Testis (tissue), 2 donors: ENCODE measurements at regions not wholly inside any gene's neighbourhood (a gene's known extent, or its start where the extent isn't known, plus 50 kb on each side); places are given as distances from the start of the nearest gene placed in this dataset.

ENCODE experiments used
- DNase-seq: peaks from one replicate; pipeline ENCODE4 v3.0.0-alpha.2; 2019
- H3K27ac ChIP-seq, 2 donors: fragments of 200-600 bp; sonication (generic); one replicate each; pipeline ENCODE4 v1.5.1; 2019
- H3K27me3 ChIP-seq: fragments of 200-600 bp; sonication (generic); one replicate; pipeline ENCODE4 v1.5.1; 2019
- H3K36me3 ChIP-seq: fragments of 200-600 bp; sonication (generic); one replicate; pipeline ENCODE4 v1.5.1; 2017; ENCODE audit warnings: low read depth; ENCODE audit errors: missing control alignments
- H3K4me1 ChIP-seq: fragments of 200-600 bp; sonication (generic); one replicate; pipeline ENCODE4 v1.5.1; 2019
- H3K4me3 ChIP-seq, 2 donors: fragments of 200-600 bp; sonication (generic); one replicate each; pipeline ENCODE4 v1.5.1; 2017 to 2019
- H3K9me3 ChIP-seq: fragments of 200-600 bp; sonication (generic); one replicate; pipeline ENCODE4 v1.5.1; 2017
- CTCF ChIP-seq, 3 experiments: fragments of 450-650 bp in 2 of 3; fragments of 200-600 bp in 1 of 3; sonication (generic) in 1 of 3; IDR thresholded peaks; one replicate each; pipeline ENCODE4 v1.5.1; 2016 to 2019; ENCODE audit warnings: antibody characterized with exemption in 3 of 3, mild to moderate bottlenecking in 2 of 3, moderate library complexity in 1 of 3
- POLR2A ChIP-seq: fragments of 450-650 bp; IDR thresholded peaks from one replicate; pipeline ENCODE4 v1.6.1; 2017; ENCODE audit warnings: antibody characterized with exemption, mild to moderate bottlenecking, moderate library complexity
- WGBS, 2 donors: methylation state at CpG; one replicate each; pipeline ENCODE4 v1.1.5; 2018; 5-methylcytosine and 5-hydroxymethylcytosine counted together
- intact Hi-C: fragments of 100-400 bp; cut with DNase I; formaldehyde crosslinking; loops from one replicate; pipeline ENCODE4 v1.15.1; 2023; ENCODE audit warnings: low total_unique reads

GRCh38 chr15:35852818-35853624 lies 307.1 kb upstream of the DPH6 start:
- DNase-seq: no peak
- Histone ChIP-seq H3K36me3 (no peaks in the 10 kb centered on the region), H3K4me1 (no peaks in the 10 kb centered on the region), H3K27me3 (no peaks in the 10 kb centered on the region), H3K27ac (no peak overlapping the region), H3K9me3 (no peaks in the 10 kb centered on the region), H3K4me3 (no peak overlapping the region)
- TF ChIP-seq POLR2A (no peak), CTCF (IDR thresholded peaks at IDR 0.05) (no peak)
- 84% methylated on average over 6 of the region's 6 CpGs for WGBS, 2 donors
- intact Hi-C loops: no loop called here

- Histone ChIP-seq H3K4me3 (no peak overlapping the region), H3K27me3 (no peaks in the 10 kb centered on the region), H3K9me3 (no peaks in the 10 kb centered on the region), H3K4me1 (no peaks in the 10 kb centered on the region), H3K36me3 (no peaks in the 10 kb centered on the region), H3K27ac (no peak overlapping the region)
- intact Hi-C loops: no loop called here
- no peak for DNase-seq
- WGBS, 2 donors: 80 to 88% methylated on average over 3 of the region's 3 CpGs
- no peak for TF ChIP-seq POLR2A
- no peak for TF ChIP-seq CTCF (IDR thresholded peaks at IDR 0.05)
Observed at GRCh38 chr15:35854316-35854715, 308.4 kb upstream of the DPH6 start.

- Histone ChIP-seq H3K4me1 (no peaks in the 10 kb centered on the region), H3K4me3 (no peak overlapping the region), H3K9me3 (no peaks in the 10 kb centered on the region), H3K27me3 (no peaks in the 10 kb centered on the region), H3K36me3 (no peaks in the 10 kb centered on the region), H3K27ac (no peak overlapping the region)
- 83 to 93% methylated on average over 6 of the region's 6 CpGs for WGBS, 2 donors
- intact Hi-C loops: no loop called here
- no peak for TF ChIP-seq CTCF (IDR thresholded peaks at IDR 0.05)
- no peak for TF ChIP-seq POLR2A
- no peak for DNase-seq
Observed at GRCh38 chr15:35857567-35858226, 311.7 kb upstream of the DPH6 start.

GRCh38 chr15:35858707-35859106 lies 312.7 kb upstream of the DPH6 start:
- Histone ChIP-seq H3K4me1 (no peaks in the 10 kb centered on the region), H3K27ac (no peak overlapping the region), H3K36me3 (no peaks in the 10 kb centered on the region), H3K4me3 (no peak overlapping the region), H3K27me3 (no peaks in the 10 kb centered on the region), H3K9me3 (no peaks in the 10 kb centered on the region)
- TF ChIP-seq CTCF (IDR thresholded peaks at IDR 0.05) (no peak), POLR2A (no peak)
- intact Hi-C loops: no loop called here
- DNase-seq: no peak
- WGBS, 2 donors: 81 to 83% methylated on average over 3 of the region's 3 CpGs

GRCh38 chr15:35863655-35864054 lies 317.7 kb upstream of the DPH6 start:
- no peak for TF ChIP-seq POLR2A
- TF ChIP-seq CTCF (IDR thresholded peaks at IDR 0.05): no peak
- Histone ChIP-seq H3K4me1 (no peaks in the 10 kb centered on the region), H3K36me3 (no peaks in the 10 kb centered on the region), H3K9me3 (no peaks in the 10 kb centered on the region), H3K27ac (no peak overlapping the region), H3K4me3 (no peak overlapping the region), H3K27me3 (no peaks in the 10 kb centered on the region)
- intact Hi-C loops: no loop called here
- WGBS, 2 donors: 88 to 98% methylated on average over 2 of the region's 2 CpGs
- no peak for DNase-seq
